Mesendoderm (in vitro differentiated cells): ENCODE measurements at regions not wholly inside any gene's neighbourhood (a gene's known extent, or its start where the extent isn't known, plus 50 kb on each side); places are given as distances from the start of the nearest gene placed in this dataset.

Experiments used
- DNase-seq: peaks from one replicate; pipeline ENCODE4 v3.0.0; 2013
- H2AK5ac ChIP-seq: 2 replicates; pipeline ENCODE4 v1.6.1; 2013; ENCODE audit warnings: low read length, inconsistent platforms
- H2BK120ac ChIP-seq: 2 replicates; pipeline ENCODE4 v1.6.1; 2013; ENCODE audit warnings: low read depth, mild to moderate bottlenecking, low read length, moderate library complexity, mixed read lengths
- H2BK15ac ChIP-seq: replicated peaks from 2 replicates; pipeline ENCODE4 v1.6.1; 2013; ENCODE audit warnings: low read depth, mild to moderate bottlenecking, moderate library complexity
- H2BK5ac ChIP-seq: 2 replicates; pipeline ENCODE4 v1.6.1; 2013; ENCODE audit warnings: low read length, inconsistent platforms
- H3K18ac ChIP-seq: 2 replicates; pipeline ENCODE4 v1.6.1; 2013; ENCODE audit warnings: mild to moderate bottlenecking, low read length, mixed read lengths
- H3K23ac ChIP-seq: one replicate; pipeline ENCODE4 v1.6.1; 2013; ENCODE audit warnings: low read length
- H3K27ac ChIP-seq: 2 replicates; pipeline ENCODE4 v1.5.1; 2013; ENCODE audit warnings: low read depth, mild to moderate bottlenecking, inconsistent platforms, low read length, moderate library complexity
- H3K27me3 ChIP-seq: 2 replicates; pipeline ENCODE4 v1.6.1; 2013; ENCODE audit warnings: low read length, control low read depth, mild to moderate bottlenecking, inconsistent platforms; ENCODE audit not compliant: insufficient read depth, poor library complexity
- H3K36me3 ChIP-seq: 2 replicates; pipeline ENCODE4 v1.6.1; 2013; ENCODE audit warnings: low read length, inconsistent platforms; ENCODE audit not compliant: control insufficient read depth, insufficient read depth
- H3K4ac ChIP-seq: one replicate; pipeline ENCODE4 v1.6.1; 2013; ENCODE audit warnings: low read depth, mild to moderate bottlenecking, low read length, moderate library complexity
- H3K4me1 ChIP-seq: 2 replicates; pipeline ENCODE4 v1.6.1; 2013; ENCODE audit warnings: low read depth, low read length, inconsistent platforms; ENCODE audit not compliant: control insufficient read depth
- H3K4me2 ChIP-seq: 2 replicates; pipeline ENCODE4 v1.6.1; 2013; ENCODE audit warnings: low read length
- H3K4me3 ChIP-seq: 2 replicates; pipeline ENCODE4 v1.5.1; 2013; ENCODE audit warnings: mild to moderate bottlenecking, low read length
- H3K56ac ChIP-seq: one replicate; pipeline ENCODE4 v1.6.1; 2013; ENCODE audit warnings: low read length
- H3K79me1 ChIP-seq: 2 replicates; pipeline ENCODE4 v1.6.1; 2013; ENCODE audit warnings: low read length, inconsistent platforms
- H3K79me2 ChIP-seq: 2 replicates; pipeline ENCODE4 v1.6.1; 2013; ENCODE audit warnings: mild to moderate bottlenecking, low read length; ENCODE audit not compliant: control insufficient read depth, insufficient read depth
- H3K9ac ChIP-seq: 2 replicates; pipeline ENCODE4 v1.6.1; 2013; ENCODE audit warnings: low read length, inconsistent platforms
- H4K5ac ChIP-seq: one replicate; pipeline ENCODE4 v1.6.1; 2013; ENCODE audit warnings: low read length
- H4K8ac ChIP-seq: one replicate; pipeline ENCODE4 v1.6.1; 2013; ENCODE audit warnings: low read depth, mild to moderate bottlenecking, control low read depth, low read length, moderate library complexity
- WGBS: extraction: QIAGEN DNeasy Blood & Tissue Kit; methylation state at CpG from one replicate; pipeline ENCODE4 v1.1.7; 2013; ENCODE audit warnings: low lambda C conversion rate, missing lambda C conversion rate; ENCODE audit not compliant: insufficient coverage; ENCODE audit errors: extremely low coverage; 5-methylcytosine and 5-hydroxymethylcytosine counted together

GRCh38 chr2:5263291-5263690, 428.9 kb upstream of the SOX11 start:
- no CpG with 5 or more reads among the region's 1 CpG for WGBS
- H3K79me2 ChIP-seq: no peaks in the 10 kb centered on the region

GRCh38 chr2:5264361-5264760, 427.8 kb upstream of the SOX11 start:
- H3K79me2 ChIP-seq: no peaks in the 10 kb centered on the region
- no peak overlapping the region for H3K27ac ChIP-seq
- WGBS: no CpG with 5 or more reads among the region's 3 CpGs
- H3K4me2 ChIP-seq: no peak overlapping the region
- no peak overlapping the region for H2BK5ac ChIP-seq
- no peaks in the 10 kb centered on the region for H3K79me1 ChIP-seq
- no peak overlapping the region for H4K5ac ChIP-seq
- H3K4ac ChIP-seq: no peak overlapping the region
- H3K18ac ChIP-seq: no peak overlapping the region
- H3K36me3 ChIP-seq: no peaks in the 10 kb centered on the region
- no peak for DNase-seq
- no peak overlapping the region for H3K23ac ChIP-seq
- no peak overlapping the region for H3K56ac ChIP-seq
- H3K27me3 ChIP-seq: no peaks in the 10 kb centered on the region
- no peak overlapping the region for H2BK120ac ChIP-seq
- H3K4me1 ChIP-seq: no peaks in the 10 kb centered on the region
- H4K8ac ChIP-seq: no peak overlapping the region
- no peak overlapping the region for H3K4me3 ChIP-seq
- no peak overlapping the region for H3K9ac ChIP-seq
- H2BK15ac ChIP-seq: no peak overlapping the region
- no peak overlapping the region for H2AK5ac ChIP-seq

More at GRCh38 chr2:5263291-5263690, 428.9 kb upstream of the SOX11 start:
- Histone ChIP-seq H3K23ac (no peak overlapping the region), H2BK15ac (no peak overlapping the region), H3K79me1 (no peaks in the 10 kb centered on the region), H3K4ac (no peak overlapping the region), H3K56ac (no peak overlapping the region), H3K4me2 (no peak overlapping the region), H3K27ac (no peak overlapping the region), H2AK5ac (no peak overlapping the region), H4K5ac (no peak overlapping the region), H3K18ac (no peak overlapping the region), H4K8ac (no peak overlapping the region), H3K4me1 (no peaks in the 10 kb centered on the region), H2BK5ac (no peak overlapping the region), H3K9ac (no peak overlapping the region), H2BK120ac (no peak overlapping the region), H3K27me3 (no peaks in the 10 kb centered on the region), H3K36me3 (no peaks in the 10 kb centered on the region), H3K4me3 (no peak overlapping the region)
- no peak for DNase-seq

GRCh38 chr2:5285061-5285460, 407.1 kb upstream of the SOX11 start:
- Histone ChIP-seq H2BK5ac (no peak overlapping the region), H3K56ac (no peak overlapping the region), H3K4me1 (no peaks in the 10 kb centered on the region), H3K4me2 (no peak overlapping the region), H3K18ac (no peak overlapping the region), H4K8ac (no peak overlapping the region), H3K27me3 (no peaks in the 10 kb centered on the region), H2BK120ac (no peak overlapping the region), H3K4me3 (no peak overlapping the region), H2AK5ac (no peak overlapping the region), H3K79me2 (no peaks in the 10 kb centered on the region), H4K5ac (no peak overlapping the region), H3K79me1 (no peaks in the 10 kb centered on the region), H3K36me3 (no peaks in the 10 kb centered on the region), H3K4ac (no peak overlapping the region), H3K27ac (no peak overlapping the region), H3K9ac (no peak overlapping the region), H2BK15ac (no peak overlapping the region), H3K23ac (no peak overlapping the region)
- no CpG with 5 or more reads among the region's 1 CpG for WGBS
- DNase-seq: no peak

GRCh38 chr2:5285872-5286769, 406.1 kb upstream of the SOX11 start:
- H3K9ac ChIP-seq: no peak overlapping the region

GRCh38 chr2:5287558-5288334, 404.4 kb upstream of the SOX11 start:
- Histone ChIP-seq H3K79me1 (no peaks in the 10 kb centered on the region), H3K4me1 (no peaks in the 10 kb centered on the region), H3K4me3 (no peak overlapping the region), H3K79me2 (no peaks in the 10 kb centered on the region), H3K27me3 (no peaks in the 10 kb centered on the region), H3K4ac (no peak overlapping the region), H2BK5ac (no peak overlapping the region), H3K9ac (no peak overlapping the region), H3K23ac (no peak overlapping the region), H3K27ac (no peak overlapping the region), H2BK15ac (no peak overlapping the region), H4K5ac (no peak overlapping the region), H3K4me2 (no peak overlapping the region), H3K18ac (no peak overlapping the region), H3K36me3 (no peaks in the 10 kb centered on the region), H4K8ac (no peak overlapping the region), H2AK5ac (no peak overlapping the region), H3K56ac (no peak overlapping the region), H2BK120ac (no peak overlapping the region)
- WGBS: no CpG with 5 or more reads among the region's 5 CpGs
- DNase-seq: no peak

More at GRCh38 chr2:5285872-5286769, 406.1 kb upstream of the SOX11 start:
- Histone ChIP-seq H3K79me1 (no peaks in the 10 kb centered on the region), H3K79me2 (no peaks in the 10 kb centered on the region), H3K18ac (no peak overlapping the region), H2AK5ac (no peak overlapping the region), H3K36me3 (no peaks in the 10 kb centered on the region), H2BK15ac (no peak overlapping the region), H3K4me3 (no peak overlapping the region), H3K56ac (no peak overlapping the region), H2BK5ac (no peak overlapping the region), H3K23ac (no peak overlapping the region), H2BK120ac (no peak overlapping the region), H3K27me3 (no peaks in the 10 kb centered on the region), H3K27ac (no peak overlapping the region), H3K4me2 (no peak overlapping the region), H4K5ac (no peak overlapping the region), H3K4me1 (no peaks in the 10 kb centered on the region), H4K8ac (no peak overlapping the region), H3K4ac (no peak overlapping the region)
- no CpG with 5 or more reads among the region's 8 CpGs for WGBS
- DNase-seq: no peak
